Mammary epithelial cell (primary cell): ENCODE measurements at regions not wholly inside any gene's neighbourhood (a gene's known extent, or its start where the extent isn't known, plus 50 kb on each side); places are given as distances from the start of the nearest gene placed in this dataset.

Experiments
- CTCF ChIP-seq, 2 donors: IDR thresholded peaks in 1 of 2; conservative IDR thresholded peaks in 1 of 2; 2 replicates each; pipeline ENCODE4 v1.5.1; 2011 to 2012; ENCODE audit warnings: inconsistent platforms in 2 of 2, low read length in 2 of 2, mild to moderate bottlenecking in 2 of 2, control low read depth in 1 of 2, low read depth in 1 of 2; ENCODE audit not compliant: insufficient read depth in 1 of 2; ENCODE audit errors: extremely low read depth in 1 of 2
- EZH2 ChIP-seq: IDR thresholded peaks from 2 replicates; pipeline ENCODE4 v1.6.1; 2012; ENCODE audit warnings: low read length, inconsistent platforms, borderline replicate concordance

DNA sequence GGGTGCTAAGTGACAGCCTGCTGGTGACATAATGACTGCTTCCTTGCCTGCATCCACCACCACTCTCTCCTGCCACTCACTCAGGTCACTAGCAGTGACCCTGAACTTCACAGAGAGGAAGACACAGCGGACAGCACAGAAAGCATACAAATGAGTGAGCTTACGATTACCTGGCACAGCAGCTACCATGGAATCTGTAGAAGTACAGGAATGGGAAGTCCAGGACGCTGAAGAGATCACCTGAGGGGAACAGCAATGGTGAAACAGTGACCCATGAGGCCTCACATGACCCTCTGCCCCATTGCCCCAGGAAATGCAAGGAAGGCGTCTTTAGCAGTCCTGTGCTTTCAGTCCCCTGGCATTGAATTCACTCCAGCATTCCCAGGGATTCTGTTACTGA lies 96.7 kb upstream of the RIOK3 start:
- TF ChIP-seq CTCF (conservative IDR thresholded peaks at IDR 0.05 in 1 of 2, IDR thresholded peaks at IDR 0.05 in 1 of 2; ENCODE audit: extremely low read depth in 1 of 2, insufficient read depth in 1 of 2, low read depth in 1 of 2, low read length in 2 of 2) = no peak
- no peak for TF ChIP-seq EZH2
